ENCODE measurements at regions not wholly inside any gene's neighbourhood (a gene's known extent, or its start where the extent isn't known, plus 50 kb on each side); places are given as distances from the start of the nearest gene placed in this dataset.

GRCh38 chr1:206417774-206418614 lies 52.3 kb upstream of the IKBKE start:
- Histone ChIP-seq H3K36me3 (ENCODE audit: control insufficient read depth in 2 of 2, insufficient read depth in 2 of 2, low read length in 1 of 2) (peaks cover 22 to 25% of the 10 kb centered on the region in 2 donors), H3K27me3 (ENCODE audit: control insufficient read depth in 2 of 2, insufficient read depth in 1 of 2, low read length in 1 of 2) (no peaks in the 10 kb centered on the region), H3K4me1 (ENCODE audit: control insufficient read depth in 2 of 2, insufficient read depth in 2 of 2, low read length in 2 of 2) (no peaks in the 10 kb centered on the region), H3K9me3 (ENCODE audit: control insufficient read depth in 2 of 2, insufficient read depth in 1 of 2, low read length in 1 of 2) (no peaks in the 10 kb centered on the region), H3K4me3 (ENCODE audit: low read length in 2 of 2) (no peak overlapping the region), H3K27ac (ENCODE audit: low read depth in 1 of 2, low read length in 1 of 2) (no peak overlapping the region)
- over 99% methylated on average over 7 of the region's 7 CpGs for WGBS
- DNase-seq (ENCODE audit: low read depth in 6 of 9, low spot score in 9 of 9), result no peak

- no peaks in the 10 kb centered on the region for H3K4me1 ChIP-seq (ENCODE audit: control insufficient read depth in 2 of 2, insufficient read depth in 2 of 2, low read length in 2 of 2)
- H3K36me3 ChIP-seq (ENCODE audit: control insufficient read depth in 2 of 2, insufficient read depth in 2 of 2, low read length in 1 of 2), result peaks cover 22 to 28% of the 10 kb centered on the region in 2 donors
- WGBS, result 98% methylated on average over 2 of the region's 2 CpGs
- no peak overlapping the region for H3K4me3 ChIP-seq (ENCODE audit: low read length in 2 of 2)
- no peak for DNase-seq (ENCODE audit: low read depth in 6 of 9, low spot score in 9 of 9)
- no peak overlapping the region for H3K27ac ChIP-seq (ENCODE audit: low read depth in 1 of 2, low read length in 1 of 2)
- no peaks in the 10 kb centered on the region for H3K27me3 ChIP-seq (ENCODE audit: control insufficient read depth in 2 of 2, insufficient read depth in 1 of 2, low read length in 1 of 2)
- H3K9me3 ChIP-seq (ENCODE audit: control insufficient read depth in 2 of 2, insufficient read depth in 1 of 2, low read length in 1 of 2), result no peaks in the 10 kb centered on the region
Observed at GRCh38 chr1:206419250-206419649, 51.0 kb upstream of the IKBKE start.

- 96% methylated on average over 2 of the region's 2 CpGs for WGBS
- no peak for DNase-seq (ENCODE audit: low read depth in 6 of 9, low spot score in 9 of 9)
- Histone ChIP-seq H3K27me3 (ENCODE audit: control insufficient read depth in 2 of 2, insufficient read depth in 1 of 2, low read length in 1 of 2) (no peaks in the 10 kb centered on the region), H3K9me3 (ENCODE audit: control insufficient read depth in 2 of 2, insufficient read depth in 1 of 2, low read length in 1 of 2) (no peaks in the 10 kb centered on the region), H3K4me1 (ENCODE audit: control insufficient read depth in 2 of 2, insufficient read depth in 2 of 2, low read length in 2 of 2) (no peaks in the 10 kb centered on the region), H3K4me3 (ENCODE audit: low read length in 2 of 2) (no peak overlapping the region), H3K27ac (ENCODE audit: low read depth in 1 of 2, low read length in 1 of 2) (no peak overlapping the region), H3K36me3 (ENCODE audit: control insufficient read depth in 2 of 2, insufficient read depth in 2 of 2, low read length in 1 of 2) (peaks cover 22 to 32% of the 10 kb centered on the region in 2 donors)
Observed at GRCh38 chr1:206419783-206420182, 50.5 kb upstream of the IKBKE start.

GRCh38 chr1:206420471-206420870 lies 49.8 kb upstream of the IKBKE start:
- peaks cover 17 to 32% of the 10 kb centered on the region in 2 donors for H3K36me3 ChIP-seq (ENCODE audit: control insufficient read depth in 2 of 2, insufficient read depth in 2 of 2, low read length in 1 of 2)
- no peaks in the 10 kb centered on the region for H3K9me3 ChIP-seq (ENCODE audit: control insufficient read depth in 2 of 2, insufficient read depth in 1 of 2, low read length in 1 of 2)
- H3K27me3 ChIP-seq (ENCODE audit: control insufficient read depth in 2 of 2, insufficient read depth in 1 of 2, low read length in 1 of 2), result no peaks in the 10 kb centered on the region
- H3K27ac ChIP-seq (ENCODE audit: low read depth in 1 of 2, low read length in 1 of 2), result no peak overlapping the region
- no peak for DNase-seq (ENCODE audit: low read depth in 6 of 9, low spot score in 9 of 9)
- no peaks in the 10 kb centered on the region for H3K4me1 ChIP-seq (ENCODE audit: control insufficient read depth in 2 of 2, insufficient read depth in 2 of 2, low read length in 2 of 2)
- H3K4me3 ChIP-seq (ENCODE audit: low read length in 2 of 2), result no peak overlapping the region
- 74% methylated on average over 4 of the region's 4 CpGs for WGBS

Data from thymus (tissue), 11 donors.